ENCODE measurements at regions not wholly inside any gene's neighbourhood (a gene's known extent, or its start where the extent isn't known, plus 50 kb on each side); places are given as distances from the start of the nearest gene placed in this dataset.

DNA sequence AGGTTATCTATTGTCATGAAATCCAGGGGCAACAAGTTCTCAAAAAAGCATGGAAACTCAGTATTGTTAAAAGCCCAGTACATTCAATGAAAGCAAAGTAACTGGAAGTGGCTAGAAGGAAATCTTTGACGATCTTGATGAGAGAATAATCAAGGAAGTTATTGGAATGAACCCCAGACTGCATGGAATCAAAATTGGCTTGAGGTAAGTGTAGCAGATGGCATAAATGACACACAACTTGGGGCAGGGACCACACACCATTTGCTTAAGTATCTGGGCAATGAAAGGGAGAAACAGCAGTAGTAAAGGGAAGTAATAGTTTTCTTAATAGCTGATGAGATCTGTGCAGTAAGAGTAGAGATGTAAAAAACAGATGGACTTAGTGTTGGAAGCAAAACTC lies 238.0 kb downstream of the HS3ST3A1 start:
- Mint-ChIP-seq H3K4me1 (ENCODE audit: insufficient read depth, unreplicated experiment) (peaks cover 19% of the 10 kb centered on the region), H3K4me3 (ENCODE audit: unreplicated experiment) (no peak overlapping the region)

DNA sequence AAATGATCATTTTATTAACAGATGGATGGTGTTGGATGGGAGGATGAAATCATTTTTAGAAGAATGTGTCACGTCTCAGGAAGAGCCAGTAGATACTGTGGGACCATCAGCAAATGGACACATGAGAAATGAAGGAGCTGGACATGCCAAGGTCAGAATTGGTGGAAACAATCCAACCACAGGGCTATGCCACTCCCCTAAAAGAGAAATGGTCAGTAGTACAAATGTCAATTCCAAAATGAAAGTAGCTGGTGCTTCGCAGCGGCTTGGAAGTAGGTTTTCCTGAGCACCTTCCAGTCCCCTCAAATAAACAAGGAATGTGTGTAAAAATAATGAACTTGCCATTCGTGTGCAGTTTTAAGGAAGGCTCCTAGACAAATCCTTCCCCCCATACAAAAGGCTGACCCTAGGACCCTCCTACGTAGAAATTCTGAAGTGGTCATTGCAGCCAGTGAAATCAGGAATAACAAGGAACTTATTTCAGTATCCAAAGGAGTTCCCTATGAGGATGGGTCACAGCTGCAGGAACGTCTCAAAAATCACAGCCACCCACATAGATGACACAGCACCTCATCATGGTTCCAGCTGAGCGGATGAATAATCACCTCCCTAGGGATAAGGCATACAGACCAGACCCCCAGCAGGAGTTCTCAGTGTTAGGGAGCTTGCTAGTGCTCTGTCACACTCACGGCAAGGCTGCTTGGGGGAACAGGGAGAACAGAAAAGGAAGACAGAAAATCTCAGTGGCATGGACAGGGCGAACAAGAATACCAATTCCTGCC lies 239.2 kb downstream of the HS3ST3A1 start:
- TF ChIP-seq, protein P1, sequence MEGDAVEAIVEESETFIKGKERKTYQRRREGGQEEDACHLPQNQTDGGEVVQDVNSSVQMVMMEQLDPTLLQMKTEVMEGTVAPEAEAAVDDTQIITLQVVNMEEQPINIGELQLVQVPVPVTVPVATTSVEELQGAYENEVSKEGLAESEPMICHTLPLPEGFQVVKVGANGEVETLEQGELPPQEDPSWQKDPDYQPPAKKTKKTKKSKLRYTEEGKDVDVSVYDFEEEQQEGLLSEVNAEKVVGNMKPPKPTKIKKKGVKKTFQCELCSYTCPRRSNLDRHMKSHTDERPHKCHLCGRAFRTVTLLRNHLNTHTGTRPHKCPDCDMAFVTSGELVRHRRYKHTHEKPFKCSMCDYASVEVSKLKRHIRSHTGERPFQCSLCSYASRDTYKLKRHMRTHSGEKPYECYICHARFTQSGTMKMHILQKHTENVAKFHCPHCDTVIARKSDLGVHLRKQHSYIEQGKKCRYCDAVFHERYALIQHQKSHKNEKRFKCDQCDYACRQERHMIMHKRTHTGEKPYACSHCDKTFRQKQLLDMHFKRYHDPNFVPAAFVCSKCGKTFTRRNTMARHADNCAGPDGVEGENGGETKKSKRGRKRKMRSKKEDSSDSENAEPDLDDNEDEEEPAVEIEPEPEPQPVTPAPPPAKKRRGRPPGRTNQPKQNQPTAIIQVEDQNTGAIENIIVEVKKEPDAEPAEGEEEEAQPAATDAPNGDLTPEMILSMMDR (IDR thresholded peaks at IDR 0.05; ENCODE audit: unreplicated experiment): no peak
- H3K4me3 Mint-ChIP-seq (ENCODE audit: unreplicated experiment): no peak overlapping the region
- POLR2A ChIA-PET: interaction anchor here (1.7 to 1.9 kb wide), 2 partner anchors 26 to 53 kb away, joined by 4 to 6 read pairs; no protein-coding TSS in a partner anchor
- CTCF ChIA-PET: interaction anchor here (0.5 to 1.2 kb wide), 7 partner anchors 13 to 618 kb away, joined by 3 to 4 read pairs (median 3); no protein-coding TSS in a partner anchor
- peak; percentile 49 for DNase-seq (ENCODE audit: unreplicated experiment)
- H3K27me3 Mint-ChIP-seq (ENCODE audit: insufficient read depth, unreplicated experiment): no peaks in the 10 kb centered on the region
- BruUV-seq (replicated peaks): no TSS peak
- H3K27ac Mint-ChIP-seq (ENCODE audit: low read depth, unreplicated experiment): no peak overlapping the region
- intact Hi-C loops (cut with micrococcal nuclease): no loop called here
- H3K9me3 Mint-ChIP-seq (ENCODE audit: unreplicated experiment): no peaks in the 10 kb centered on the region
- no peaks in the 10 kb centered on the region for H3K36me3 Mint-ChIP-seq (ENCODE audit: insufficient read depth, unreplicated experiment)
- peaks cover 19% of the 10 kb centered on the region for H3K4me1 Mint-ChIP-seq (ENCODE audit: insufficient read depth, unreplicated experiment)

More for the DNA sequence above, 238.0 kb downstream of the HS3ST3A1 start:
- H3K27me3 Mint-ChIP-seq (ENCODE audit: insufficient read depth, unreplicated experiment): no peaks in the 10 kb centered on the region
- no peak for DNase-seq (ENCODE audit: unreplicated experiment)
- ChIA-PET POLR2A (interaction anchor here (0.6 kb wide), 1 partner anchor 1255 kb away, joined by 3 read pairs; no protein-coding TSS in a partner anchor), CTCF (interaction anchor here (1.0 kb wide), 1 partner anchor 14 kb away, joined by 3 read pairs; no protein-coding TSS in a partner anchor)
- no peak overlapping the region for H3K27ac Mint-ChIP-seq (ENCODE audit: low read depth, unreplicated experiment)
- no TSS peak for BruUV-seq (replicated peaks)
- intact Hi-C loops (cut with micrococcal nuclease): no loop called here
- no peaks in the 10 kb centered on the region for H3K36me3 Mint-ChIP-seq (ENCODE audit: insufficient read depth, unreplicated experiment)
- TF ChIP-seq, protein P1 (IDR thresholded peaks at IDR 0.05; ENCODE audit: unreplicated experiment): no peak
- H3K9me3 Mint-ChIP-seq (ENCODE audit: unreplicated experiment): no peaks in the 10 kb centered on the region

DNA sequence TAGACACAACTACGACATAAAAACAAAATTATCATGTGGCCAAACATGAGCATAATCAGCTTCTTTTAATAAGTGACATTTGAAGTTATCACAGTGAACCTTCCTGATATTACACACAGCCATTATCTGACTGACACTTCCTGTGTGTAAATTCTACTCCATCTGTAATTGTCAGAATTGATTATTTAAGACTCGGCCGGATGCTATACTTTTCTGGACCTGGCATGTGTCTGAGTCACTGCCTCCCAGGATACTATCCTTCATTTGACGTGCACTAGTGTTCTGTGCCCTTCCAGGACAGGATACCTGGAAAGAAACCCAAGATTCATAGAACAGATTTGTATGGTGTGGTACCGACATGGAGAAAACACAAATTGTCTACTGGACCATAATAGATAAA lies 242.0 kb downstream of the HS3ST3A1 start:
- Mint-ChIP-seq H3K36me3 (ENCODE audit: insufficient read depth, unreplicated experiment) (no peaks in the 10 kb centered on the region), H3K27ac (ENCODE audit: low read depth, unreplicated experiment) (no peak overlapping the region), H3K4me3 (ENCODE audit: unreplicated experiment) (no peak overlapping the region), H3K9me3 (ENCODE audit: unreplicated experiment) (no peaks in the 10 kb centered on the region), H3K27me3 (ENCODE audit: insufficient read depth, unreplicated experiment) (no peaks in the 10 kb centered on the region), H3K4me1 (ENCODE audit: insufficient read depth, unreplicated experiment) (peaks cover 19% of the 10 kb centered on the region)
- BruUV-seq (replicated peaks): no TSS peak
- intact Hi-C loops (cut with micrococcal nuclease): no loop called here
- TF ChIP-seq, protein P1 (IDR thresholded peaks at IDR 0.05; ENCODE audit: unreplicated experiment): no peak
- DNase-seq (ENCODE audit: unreplicated experiment): no peak
- ChIA-PET CTCF (interaction anchor here (0.7 kb wide), 1 partner anchor 131 kb away, joined by 4 read pairs; no protein-coding TSS in a partner anchor), POLR2A (no interaction called here)

DNA sequence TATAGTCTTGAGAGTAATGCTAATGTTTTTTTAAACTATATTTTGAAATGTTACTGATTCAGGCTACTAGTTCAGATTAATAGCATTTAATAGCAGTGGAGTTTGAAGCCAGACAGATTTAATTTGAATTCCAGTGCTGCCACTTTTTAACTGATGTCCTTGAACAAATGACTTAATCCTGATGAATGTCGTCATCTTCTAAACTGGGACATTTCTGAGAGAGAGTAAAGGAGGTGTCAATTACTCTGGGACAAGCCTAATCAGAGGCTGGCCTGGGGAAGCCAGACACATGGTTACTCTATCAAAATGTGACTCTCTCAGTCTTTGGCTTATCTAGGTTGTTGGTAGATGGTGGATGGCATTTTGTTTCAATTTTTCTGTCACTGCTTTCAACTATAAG lies 246.7 kb downstream of the HS3ST3A1 start:
- ChIA-PET CTCF (no interaction called here), POLR2A (interaction anchor here (1.8 kb wide), 1 partner anchor 20 kb away, joined by 5 read pairs; no protein-coding TSS in a partner anchor)
- no peak for DNase-seq (ENCODE audit: unreplicated experiment)
- Mint-ChIP-seq H3K4me3 (ENCODE audit: unreplicated experiment) (no peak overlapping the region), H3K36me3 (ENCODE audit: insufficient read depth, unreplicated experiment) (no peaks in the 10 kb centered on the region), H3K9me3 (ENCODE audit: unreplicated experiment) (no peaks in the 10 kb centered on the region), H3K27me3 (ENCODE audit: insufficient read depth, unreplicated experiment) (no peaks in the 10 kb centered on the region), H3K27ac (ENCODE audit: low read depth, unreplicated experiment) (no peak overlapping the region), H3K4me1 (ENCODE audit: insufficient read depth, unreplicated experiment) (peaks cover 20% of the 10 kb centered on the region)
- TF ChIP-seq, protein P1 (IDR thresholded peaks at IDR 0.05; ENCODE audit: unreplicated experiment): no peak
- intact Hi-C loops (cut with micrococcal nuclease): no loop called here
- no TSS peak for BruUV-seq (replicated peaks)
